HPDE6-E6E7 (cell line): ENCODE measurements at regions not wholly inside any gene's neighbourhood (a gene's known extent, or its start where the extent isn't known, plus 50 kb on each side); places are given as distances from the start of the nearest gene placed in this dataset.

Experiments
- DNase-seq: peaks from one replicate; pipeline ENCODE4 v3.0.0; 2011; ENCODE audit warnings: missing footprints; ENCODE audit errors: extremely low spot score

- no peak for DNase-seq
Measured at GRCh38 chr5:26674846-26675245, 363.5 kb downstream of the CDH9 start.

GRCh38 chr5:26669523-26669922 is 368.9 kb downstream of the CDH9 start:
- DNase-seq, result no peak

- DNase-seq, result no peak
Measured at GRCh38 chr5:26669031-26669430, 369.4 kb downstream of the CDH9 start.

- no peak for DNase-seq
Measured at GRCh38 chr5:26666371-26666770, 372.0 kb downstream of the CDH9 start.

GRCh38 chr5:26663500-26663899 is 374.9 kb downstream of the CDH9 start:
- DNase-seq, result no peak

GRCh38 chr5:26662806-26663360 is 375.5 kb downstream of the CDH9 start:
- DNase-seq, result no peak

- no peak for DNase-seq
Measured at GRCh38 chr5:26660116-26660515, 378.3 kb downstream of the CDH9 start.

DNA sequence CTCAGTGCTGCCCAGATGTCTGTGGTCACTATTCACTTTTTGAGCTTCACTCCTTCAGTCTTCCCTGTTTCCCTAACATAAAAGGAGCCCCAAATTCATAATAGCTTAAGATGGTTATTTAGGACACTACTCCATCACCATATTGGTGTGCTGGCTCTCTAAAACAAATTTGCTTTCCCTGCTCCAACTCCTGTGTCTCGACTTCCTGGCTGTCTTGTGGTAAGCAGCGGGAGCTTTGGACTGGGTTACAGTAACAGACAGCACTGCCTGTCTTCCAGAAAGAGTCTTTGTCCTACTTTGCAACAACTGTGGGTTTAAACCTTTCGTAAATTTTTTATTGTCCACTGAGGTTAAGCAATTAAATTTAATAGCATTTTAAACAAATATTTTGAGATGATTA is 389.4 kb downstream of the CDH9 start:
- DNase-seq, result no peak

- DNase-seq, result no peak
Measured at GRCh38 chr5:26647781-26648180, 390.6 kb downstream of the CDH9 start.

- DNase-seq, result no peak
Measured at GRCh38 chr5:26645659-26646058, 392.7 kb downstream of the CDH9 start.

GRCh38 chr5:26641492-26641891 is 396.9 kb downstream of the CDH9 start:
- DNase-seq, result no peak

DNA sequence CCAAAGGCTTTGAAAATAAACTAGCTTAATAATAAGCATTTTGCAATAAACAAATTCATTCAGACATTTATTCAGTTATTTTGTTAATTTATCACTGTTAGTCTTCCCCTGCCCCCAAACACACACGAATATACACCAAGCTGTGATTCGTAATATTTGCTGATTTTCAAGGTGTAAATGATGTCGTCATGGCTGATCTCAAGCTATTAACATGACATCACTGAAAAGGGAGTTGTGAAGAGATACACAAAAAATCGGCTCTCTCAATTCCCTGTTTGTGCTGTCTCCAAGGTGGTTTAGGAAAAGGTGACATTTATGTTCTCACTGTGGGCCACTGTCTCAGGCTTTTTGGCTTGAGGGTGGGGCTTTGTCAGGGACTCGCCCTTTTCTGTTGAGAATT is 413.3 kb downstream of the CDH9 start:
- DNase-seq, result no peak

DNA sequence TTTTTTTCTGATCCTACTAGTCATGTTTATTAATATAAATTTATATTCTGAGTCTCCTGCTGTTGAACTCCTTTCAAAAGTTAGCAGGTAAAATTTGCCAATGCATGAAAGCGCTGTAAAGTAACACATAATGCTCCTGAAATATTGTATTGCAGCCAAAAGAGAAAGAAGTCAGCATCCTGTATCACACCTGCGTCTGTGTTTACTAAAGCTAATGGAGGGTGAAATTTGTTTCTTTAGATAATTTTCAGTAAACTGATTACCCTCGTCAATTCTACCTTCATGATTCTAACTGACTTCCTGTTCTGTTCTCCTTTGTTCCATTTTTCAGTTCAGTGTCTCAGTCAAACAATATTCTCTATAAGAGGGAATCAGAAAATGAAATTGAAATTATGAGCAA is 415.4 kb downstream of the CDH9 start:
- DNase-seq, result no peak

DNA sequence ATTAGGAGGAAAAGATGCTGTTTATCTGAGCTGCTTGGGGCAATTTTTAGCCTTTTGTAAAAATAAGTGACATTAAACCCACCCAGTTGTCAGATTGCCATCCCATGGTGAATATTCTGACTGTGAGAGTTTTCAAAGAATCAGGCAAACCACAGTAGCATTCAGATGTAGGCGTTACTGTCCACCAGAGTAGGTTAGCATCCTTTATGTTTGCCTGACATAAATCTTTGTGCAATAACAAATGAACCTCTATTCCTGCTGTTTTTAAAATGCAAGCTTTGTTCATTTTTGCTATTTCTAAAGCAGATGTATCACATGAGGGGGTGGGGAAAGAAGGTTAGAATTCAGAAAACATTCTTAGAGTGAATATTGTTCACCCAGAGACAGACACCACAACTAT is 427.8 kb downstream of the CDH9 start:
- no peak for DNase-seq

GRCh38 chr5:26601563-26601962 is 436.8 kb downstream of the CDH9 start:
- DNase-seq, result no peak

GRCh38 chr5:26582350-26583045 is 455.9 kb downstream of the CDH9 start:
- no peak for DNase-seq

- DNase-seq, result no peak
Measured at GRCh38 chr5:26579712-26580111, 458.7 kb downstream of the CDH9 start.

GRCh38 chr5:26578002-26578401 is 460.4 kb downstream of the CDH9 start:
- DNase-seq, result no peak

- DNase-seq, result no peak
Measured at GRCh38 chr5:26572480-26572879, 465.9 kb downstream of the CDH9 start.

- no peak for DNase-seq
Measured at GRCh38 chr5:26569929-26570258, 468.5 kb downstream of the CDH9 start.

DNA sequence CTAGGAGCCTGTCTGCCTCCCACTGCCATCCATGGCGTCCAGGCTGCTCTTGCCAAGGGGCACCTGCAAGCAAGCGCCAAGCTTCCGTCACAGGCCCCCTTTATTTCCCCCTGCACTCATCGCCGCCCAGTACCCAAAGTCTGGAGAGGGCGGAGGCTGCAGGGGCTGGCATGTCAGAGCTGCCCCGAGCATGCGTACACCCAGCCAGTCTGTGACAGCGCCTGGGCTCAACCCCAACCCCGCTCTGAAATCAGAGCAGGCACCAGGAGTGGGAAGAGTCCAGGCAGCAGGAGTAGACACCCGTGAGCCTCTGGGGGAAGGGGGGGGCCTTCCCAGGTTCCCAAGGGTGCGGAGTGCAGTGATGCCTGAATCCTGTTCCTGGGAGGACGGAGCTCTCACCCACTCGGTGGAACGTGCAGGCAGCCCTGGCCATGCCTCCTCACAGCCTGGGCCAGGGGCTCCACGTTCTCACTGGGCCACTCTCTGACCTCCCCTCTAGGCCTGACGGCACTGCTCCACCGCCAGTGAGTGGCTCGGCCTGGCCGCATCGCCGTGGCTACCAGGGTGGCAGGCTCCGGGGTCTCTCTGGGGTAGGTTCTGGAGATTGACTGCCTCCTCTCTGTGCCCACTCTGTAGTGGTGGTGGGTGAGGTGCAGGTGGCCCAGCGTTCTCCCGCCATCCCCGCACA is 469.0 kb downstream of the CDH9 start:
- DNase-seq, result no peak

DNA sequence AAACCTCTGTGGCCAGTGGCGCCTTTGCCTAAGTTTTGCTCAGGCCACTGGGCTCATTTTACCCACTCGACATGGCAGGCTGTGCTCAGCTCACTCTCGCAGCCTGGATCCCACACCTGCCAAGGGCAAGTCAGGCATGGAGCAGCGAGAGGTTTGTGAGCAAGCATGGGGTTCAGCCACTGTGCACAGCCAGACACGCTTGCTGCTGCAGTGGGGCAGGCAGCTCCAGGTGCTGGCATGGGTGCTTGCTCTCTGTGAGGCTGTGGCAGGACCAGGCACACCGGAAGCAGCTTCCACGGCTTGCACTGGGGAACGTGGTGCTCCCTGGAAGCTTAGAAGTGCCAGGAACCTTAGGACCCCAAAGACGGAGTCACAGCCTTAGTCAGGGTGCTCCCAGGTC is 470.1 kb downstream of the CDH9 start:
- no peak for DNase-seq

DNA sequence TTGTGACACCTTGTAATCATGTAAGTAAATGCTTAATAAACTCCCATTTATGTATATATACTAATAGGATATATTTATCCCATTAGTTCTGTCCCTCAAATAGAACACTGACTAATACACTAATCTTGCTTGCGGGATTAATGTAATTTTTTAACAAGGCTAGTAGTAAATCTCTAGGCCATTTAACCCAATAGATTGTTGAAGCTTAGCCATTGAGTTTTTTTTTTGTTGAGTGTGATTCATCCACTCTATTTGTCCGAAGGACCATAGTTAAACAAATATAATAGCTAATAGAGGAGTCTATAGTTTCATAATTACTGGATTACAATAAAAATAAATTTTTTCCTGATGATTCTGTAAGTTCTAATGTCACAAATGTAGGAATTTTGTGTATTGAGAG is 474.4 kb downstream of the CDH9 start:
- no peak for DNase-seq

- peak; percentile 32 for DNase-seq
Measured at GRCh38 chr5:26553079-26553478, 485.3 kb downstream of the CDH9 start.
